HG03432 (cell line): ENCODE measurements at regions not wholly inside any gene's neighbourhood (a gene's known extent, or its start where the extent isn't known, plus 50 kb on each side); places are given as distances from the start of the nearest gene placed in this dataset.
"Not testable (repeated sequence)": the region's sequence is repeated elsewhere in the genome, so short reads cannot be mapped to it uniquely, and the experiment has no call there.

ENCODE experiments used
- ATAC-seq: cut with Tn5 transposase; IDR thresholded peaks from one replicate; pipeline ENCODE4 v1.9.1; 2021; ENCODE audit warnings: mild to moderate bottlenecking, moderate library complexity; ENCODE audit not compliant: unreplicated experiment

- not testable (repeated sequence) for ATAC-seq
These were observed 79.8 kb upstream of the ADGRL1 start for GRCh38 chr19:14285726-14286125.

DNA sequence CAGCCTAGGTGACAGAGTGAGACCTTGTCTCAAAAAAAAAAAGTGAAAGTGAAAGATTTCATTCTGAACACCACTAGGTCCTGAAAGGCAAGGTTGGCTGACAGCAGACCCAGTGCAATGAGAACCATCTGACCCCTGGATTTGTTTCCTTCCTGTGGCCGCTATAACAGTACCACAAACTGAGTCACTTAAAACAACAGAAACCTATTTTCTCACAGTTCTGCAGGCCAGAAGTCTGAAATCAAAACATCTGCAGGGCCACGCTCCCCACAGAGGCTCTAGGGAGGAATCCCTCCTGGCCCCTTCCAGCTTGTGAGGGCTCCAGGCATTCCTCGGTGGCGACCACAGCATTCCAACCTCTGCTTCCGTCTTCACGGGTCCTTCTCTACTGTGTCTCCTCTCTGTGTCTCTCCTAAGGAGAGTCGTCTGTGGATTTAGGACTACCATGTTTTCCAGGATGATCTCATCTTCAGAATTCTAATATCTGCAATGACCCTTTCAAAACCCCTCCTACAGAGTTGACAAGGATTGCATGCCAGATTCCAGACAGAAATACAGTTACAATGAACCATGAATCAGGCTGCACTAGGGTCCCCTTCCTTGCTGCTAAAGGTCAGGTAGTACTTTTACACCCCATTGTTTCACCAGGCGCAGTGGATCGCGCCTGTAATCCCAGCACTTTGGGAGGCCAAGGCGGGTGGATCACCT lies 78.0 kb upstream of the ADGRL1 start:
- peak; percentile 69 for ATAC-seq

GRCh38 chr19:14279270-14279669 lies 73.3 kb upstream of the ADGRL1 start:
- ATAC-seq = not testable (repeated sequence)

- no peak for ATAC-seq
These were observed 71.6 kb upstream of the ADGRL1 start for GRCh38 chr19:14277608-14278007.

DNA sequence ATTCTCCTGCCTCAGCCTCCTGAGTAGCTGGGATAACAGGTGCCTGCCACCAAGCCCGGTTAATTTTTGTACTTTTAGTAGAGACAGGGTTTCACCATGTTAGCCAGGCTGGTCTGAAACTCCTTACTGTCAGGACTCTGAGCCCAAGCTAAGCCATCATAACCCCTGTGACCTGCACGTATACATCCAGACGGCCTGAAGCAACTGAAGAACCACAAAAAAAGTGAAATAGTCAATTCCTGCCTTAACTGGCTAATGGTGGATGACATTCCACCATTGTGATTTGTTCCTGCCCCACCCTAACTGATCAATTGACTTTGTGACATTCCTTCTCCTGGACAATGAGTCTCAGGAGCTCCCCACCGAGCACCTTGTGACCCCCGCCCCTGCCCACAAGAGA lies 69.9 kb upstream of the ADGRL1 start:
- ATAC-seq = not testable (repeated sequence)

- ATAC-seq = no peak
These were observed 66.7 kb upstream of the ADGRL1 start for GRCh38 chr19:14272623-14273022.

- ATAC-seq = no peak
These were observed 65.9 kb upstream of the ADGRL1 start for GRCh38 chr19:14271840-14272239.

DNA sequence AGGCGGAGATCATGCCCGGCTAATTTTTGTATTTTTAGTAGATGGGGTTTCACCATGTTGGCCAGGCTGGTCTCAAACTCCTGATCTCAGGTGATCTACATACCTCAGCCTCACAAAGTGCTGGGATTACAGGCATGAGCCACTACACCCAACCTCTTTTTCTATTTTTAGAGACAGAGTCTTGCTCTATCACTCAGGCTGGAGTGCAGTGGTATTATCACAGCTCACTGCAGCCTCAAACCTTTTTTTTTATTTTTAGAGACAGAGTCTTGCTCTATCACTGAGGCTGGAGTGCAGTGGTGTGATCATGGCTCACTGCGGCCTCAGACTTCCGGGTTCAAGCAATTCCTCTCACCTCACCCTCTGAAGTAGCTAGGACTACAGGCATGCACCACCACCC lies 64.6 kb upstream of the ADGRL1 start:
- not testable (repeated sequence) for ATAC-seq

DNA sequence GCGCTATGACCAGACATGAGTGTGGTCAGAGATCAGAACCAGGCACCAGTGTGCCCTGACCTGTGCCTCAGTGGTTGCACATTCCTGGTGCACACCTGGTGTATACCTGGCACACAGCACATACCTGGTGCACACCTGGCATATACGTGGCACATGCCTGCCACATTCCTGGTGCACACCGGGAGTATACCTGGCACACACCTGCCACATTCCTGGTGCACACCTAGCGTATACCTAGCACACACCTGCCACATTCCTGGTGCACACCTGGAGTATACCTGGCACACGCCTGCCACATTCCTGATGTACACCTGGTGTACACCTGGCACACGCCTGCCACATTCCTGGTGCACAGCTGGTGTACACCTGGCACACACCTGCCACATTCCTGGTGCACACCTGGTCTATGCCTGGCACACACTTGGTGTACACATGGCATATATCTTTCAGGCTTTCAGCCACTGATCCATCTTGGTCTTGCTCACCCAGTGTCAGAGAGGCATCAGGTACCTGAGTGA lies 61.3 kb upstream of the ADGRL1 start:
- ATAC-seq = no peak

- ATAC-seq = not testable (repeated sequence)
These were observed 60.2 kb upstream of the ADGRL1 start for GRCh38 chr19:14266208-14266607.

GRCh38 chr19:14265290-14266036 lies 59.5 kb upstream of the ADGRL1 start:
- no peak for ATAC-seq

DNA sequence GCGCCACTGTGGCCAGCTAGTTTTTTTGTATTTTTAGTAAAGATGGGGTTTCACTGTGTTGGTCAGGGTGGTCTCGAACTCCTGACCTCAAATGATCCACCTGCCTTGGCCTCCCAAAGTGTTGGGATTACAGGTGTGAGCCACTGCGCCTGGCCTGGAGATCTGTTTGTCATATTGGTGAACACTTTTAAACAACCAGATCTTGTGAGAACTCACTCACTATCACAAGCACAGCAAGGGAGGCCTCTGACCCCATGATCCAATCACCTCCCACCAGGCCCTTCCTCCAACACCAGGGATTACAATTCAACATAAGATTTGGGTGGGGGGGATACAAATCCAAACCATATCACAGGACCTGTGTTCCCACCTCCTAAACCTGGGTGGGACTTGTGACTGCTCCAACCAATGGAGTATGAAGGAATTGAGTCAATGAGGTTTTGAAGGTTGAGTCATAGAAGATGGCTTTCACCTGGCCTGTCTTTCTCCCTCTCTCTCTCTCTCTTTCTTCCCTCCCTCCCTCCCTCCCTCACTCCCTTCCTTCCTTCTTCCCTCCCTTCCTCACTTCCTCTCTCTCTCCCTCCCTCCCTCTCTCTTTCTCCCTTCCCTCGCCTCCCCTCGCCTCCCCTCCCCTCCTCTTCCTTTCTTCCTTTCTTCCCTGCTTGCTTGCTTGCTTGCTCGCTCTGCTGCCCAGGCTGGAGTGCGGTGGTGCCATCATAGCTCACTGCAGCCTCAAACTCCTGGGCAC lies 50.1 kb upstream of the ADGRL1 start:
- ATAC-seq = not testable (repeated sequence)
